BLaER1 treated with 17β-estradiol and CSF1 and Interleukin-3, amounts not matched to agents 10 nM and 100 nM (cell line): ENCODE measurements at regions not wholly inside any gene's neighbourhood (a gene's known extent, or its start where the extent isn't known, plus 50 kb on each side); places are given as distances from the start of the nearest gene placed in this dataset.

Experiments used
- H3K27ac ChIP-seq, 11 experiments: shearing (Covaris generic); formaldehyde crosslinking; 2 replicates each; pipeline ENCODE4 v1.8.1; 2022
- H3K27me3 ChIP-seq, 11 experiments: shearing (Covaris generic); formaldehyde crosslinking; 2 replicates each; pipeline ENCODE4 v1.8.1; 2022
- H3K36me3 ChIP-seq, 11 experiments: shearing (Covaris generic); formaldehyde crosslinking; 2 replicates each; pipeline ENCODE4 v1.8.1; 2022
- H3K4me1 ChIP-seq, 10 experiments: shearing (Covaris generic); formaldehyde crosslinking; 2 replicates each; pipeline ENCODE4 v1.8.1; 2022
- H3K4me2 ChIP-seq, 11 experiments: shearing (Covaris generic); formaldehyde crosslinking; 2 replicates each; pipeline ENCODE4 v1.8.1; 2022
- H3K4me3 ChIP-seq, 10 experiments: shearing (Covaris generic); formaldehyde crosslinking; 2 replicates each; pipeline ENCODE4 v1.8.1; 2022
- H3K9ac ChIP-seq, 11 experiments: shearing (Covaris generic); formaldehyde crosslinking; 2 replicates each; pipeline ENCODE4 v1.8.1; 2022
- H3K9me3 ChIP-seq, 11 experiments: shearing (Covaris generic); formaldehyde crosslinking; replicated peaks in 1 of 11; 2 replicates each; pipeline ENCODE4 v1.8.1; 2022
- H4K20me1 ChIP-seq, 11 experiments: shearing (Covaris generic); formaldehyde crosslinking; 2 replicates each; pipeline ENCODE4 v1.8.1; 2022
- Cebpa-rat ChIP-seq, 11 experiments: shearing (Covaris generic); IDR thresholded peaks; 2 replicates each; pipeline ENCODE4 v1.8.1; 2022

DNA sequence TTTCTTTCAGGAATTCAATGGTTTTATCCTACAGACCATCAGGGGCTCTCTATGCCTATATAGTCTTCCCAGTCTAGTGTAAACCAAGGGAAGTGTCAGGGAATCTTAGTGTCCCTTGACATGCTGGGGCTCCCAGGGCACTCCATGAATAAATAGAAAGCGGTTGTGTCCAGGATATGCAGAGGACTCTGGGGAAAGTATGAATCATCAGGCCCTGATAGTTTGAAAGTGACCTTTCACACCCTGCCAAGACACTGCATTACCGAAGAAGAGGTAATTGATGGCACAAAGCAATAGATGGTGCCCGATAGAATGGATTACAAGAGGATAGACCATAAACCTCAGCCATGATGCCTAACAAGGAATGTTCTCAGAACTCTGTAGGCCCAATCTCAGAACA lies 163.3 kb upstream of the DAPK1 start:
- H4K20me1 ChIP-seq: no peaks in the 10 kb centered on the region
- H3K9me3 ChIP-seq: peaks cover 23 to 36% (median 31%) of the 10 kb centered on the region in 11 experiments
- H3K4me3 ChIP-seq: no peak overlapping the region
- H3K27ac ChIP-seq: no peak overlapping the region
- peaks cover 0 to 10% (median 0%) of the 10 kb centered on the region in 11 experiments; a peak in 7 of 22 replicates for H3K27me3 ChIP-seq
- H3K4me1 ChIP-seq: peaks cover 0 to 7% (median 0%) of the 10 kb centered on the region in 10 experiments; a peak in 4 of 20 replicates
- H3K9ac ChIP-seq: no peak overlapping the region
- no peaks in the 10 kb centered on the region for H3K36me3 ChIP-seq
- no peak for TF ChIP-seq Cebpa-rat (IDR thresholded peaks at IDR 0.05)
- no peak overlapping the region for H3K4me2 ChIP-seq

DNA sequence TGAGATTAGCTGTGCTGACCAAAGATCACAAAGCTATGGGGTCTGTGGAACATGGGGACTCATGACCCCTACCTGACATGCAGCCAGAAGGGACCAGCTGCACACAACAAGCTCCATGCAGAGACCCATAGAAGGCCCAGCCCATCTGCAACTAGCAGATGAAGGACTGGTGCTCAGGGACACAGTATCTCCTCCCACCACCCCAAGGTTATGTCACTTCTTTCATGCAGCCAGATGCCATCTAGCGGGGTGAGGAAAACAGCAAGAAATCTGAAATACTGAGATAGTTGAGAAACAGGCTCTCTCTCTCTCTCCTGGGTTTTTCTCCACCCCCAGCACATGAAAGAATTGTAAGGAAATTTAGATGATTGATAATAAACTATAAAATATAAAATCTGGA lies 161.3 kb upstream of the DAPK1 start:
- Histone ChIP-seq H3K4me3 (no peak overlapping the region), H3K4me1 (peaks cover 0 to 7% (median 0%) of the 10 kb centered on the region in 10 experiments; a peak in 4 of 20 replicates), H3K9ac (no peak overlapping the region), H3K36me3 (no peaks in the 10 kb centered on the region), H3K27ac (no peak overlapping the region), H3K9me3 (peaks cover 8 to 19% (median 15%) of the 10 kb centered on the region in 11 experiments), H3K27me3 (peaks cover 0 to 10% (median 0%) of the 10 kb centered on the region in 11 experiments; a peak in 7 of 22 replicates), H3K4me2 (no peak overlapping the region), H4K20me1 (no peaks in the 10 kb centered on the region)
- TF ChIP-seq Cebpa-rat (IDR thresholded peaks at IDR 0.05): no peak

DNA sequence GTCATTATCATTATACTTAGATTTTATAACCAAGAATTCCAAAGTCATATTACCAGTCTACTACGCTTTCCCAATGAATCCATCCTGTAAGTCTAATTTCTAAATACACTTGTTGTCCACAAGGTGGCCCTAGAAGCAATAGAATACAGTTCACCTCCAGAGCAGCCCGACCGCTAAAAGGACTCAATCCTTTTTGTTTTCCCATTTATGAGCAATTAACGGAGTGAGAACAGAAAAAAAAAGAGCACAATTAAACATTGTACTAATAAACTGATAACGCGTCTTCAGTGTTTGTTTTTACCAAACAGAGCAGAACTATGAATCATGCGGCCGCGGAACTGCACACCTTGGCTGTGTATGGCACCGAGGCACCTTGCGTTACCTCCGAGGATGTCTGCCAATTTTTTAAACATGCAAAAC lies 160.7 kb upstream of the DAPK1 start:
- Histone ChIP-seq H3K27me3 (peaks cover 0 to 10% (median 0%) of the 10 kb centered on the region in 11 experiments; a peak in 7 of 22 replicates), H3K4me1 (peaks cover 0 to 7% (median 0%) of the 10 kb centered on the region in 10 experiments; a peak in 4 of 20 replicates), H4K20me1 (no peaks in the 10 kb centered on the region), H3K27ac (no peak overlapping the region), H3K4me2 (peak overlapping the region in 3 of 11 experiments; percentile 35 to 92 (median 69); a peak in 7 of 22 replicates), H3K4me3 (no peak overlapping the region), H3K36me3 (no peaks in the 10 kb centered on the region), H3K9ac (0 out of 22 replicates have a peak overlapping the region, but pooled peaks of 1 of the 11 experiments have one; percentile 46), H3K9me3 (peaks cover 3 to 14% (median 11%) of the 10 kb centered on the region in 11 experiments)
- TF ChIP-seq Cebpa-rat (IDR thresholded peaks at IDR 0.05): no peak

DNA sequence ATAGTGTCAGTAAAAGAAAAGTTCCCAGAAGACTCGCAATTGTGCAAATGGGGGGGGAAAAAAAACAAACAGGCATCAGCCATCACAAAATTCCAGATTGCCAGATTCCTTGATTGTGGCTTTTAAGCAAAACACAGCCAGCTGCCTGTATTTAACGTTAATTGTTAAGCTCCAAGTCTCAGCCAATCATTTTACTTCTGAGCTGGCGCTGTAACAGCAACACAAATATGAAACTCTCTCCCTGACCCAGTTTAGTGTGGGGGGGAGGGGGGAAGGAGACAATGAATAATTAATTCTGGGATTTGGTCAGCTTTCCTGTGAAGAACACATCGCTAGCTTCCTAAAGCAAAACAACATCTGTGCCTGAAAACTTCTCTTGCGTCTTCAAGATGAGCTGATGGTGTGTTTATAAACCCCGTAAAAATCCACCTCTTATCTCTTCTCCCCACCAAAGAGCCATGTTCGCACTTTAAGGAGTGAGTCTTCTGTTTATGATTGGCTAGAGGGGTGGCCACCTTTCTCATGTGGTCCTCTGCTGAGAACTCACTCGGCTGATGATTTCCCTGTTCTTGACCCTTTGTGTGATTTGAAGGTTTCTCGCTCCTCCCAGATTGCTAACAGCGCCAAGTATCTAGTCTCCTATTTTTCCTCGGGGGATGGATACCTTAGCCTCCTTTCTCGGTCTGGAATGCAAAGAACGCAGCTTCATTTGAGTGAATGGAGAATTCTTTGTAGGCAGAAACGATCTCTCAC lies 160.2 kb upstream of the DAPK1 start:
- H3K4me2 ChIP-seq: peak overlapping the region in 3 of 11 experiments; percentile 35 to 92 (median 69); a peak in 6 of 22 replicates
- peak overlapping the region in 1 of 11 experiments; percentile 46; a peak in 1 of 22 replicates for H3K9ac ChIP-seq
- peaks cover 0 to 9% (median 6%) of the 10 kb centered on the region in 11 experiments; a peak in 13 of 22 replicates for H3K9me3 ChIP-seq
- H3K27ac ChIP-seq: no peak overlapping the region
- no peak overlapping the region for H3K4me3 ChIP-seq
- H3K27me3 ChIP-seq: peaks cover 0 to 10% (median 0%) of the 10 kb centered on the region in 11 experiments; a peak in 7 of 22 replicates
- no peaks in the 10 kb centered on the region for H3K36me3 ChIP-seq
- no peak for TF ChIP-seq Cebpa-rat (IDR thresholded peaks at IDR 0.05)
- no peaks in the 10 kb centered on the region for H4K20me1 ChIP-seq
- peaks cover 0 to 7% (median 0%) of the 10 kb centered on the region in 10 experiments; a peak in 4 of 20 replicates for H3K4me1 ChIP-seq

DNA sequence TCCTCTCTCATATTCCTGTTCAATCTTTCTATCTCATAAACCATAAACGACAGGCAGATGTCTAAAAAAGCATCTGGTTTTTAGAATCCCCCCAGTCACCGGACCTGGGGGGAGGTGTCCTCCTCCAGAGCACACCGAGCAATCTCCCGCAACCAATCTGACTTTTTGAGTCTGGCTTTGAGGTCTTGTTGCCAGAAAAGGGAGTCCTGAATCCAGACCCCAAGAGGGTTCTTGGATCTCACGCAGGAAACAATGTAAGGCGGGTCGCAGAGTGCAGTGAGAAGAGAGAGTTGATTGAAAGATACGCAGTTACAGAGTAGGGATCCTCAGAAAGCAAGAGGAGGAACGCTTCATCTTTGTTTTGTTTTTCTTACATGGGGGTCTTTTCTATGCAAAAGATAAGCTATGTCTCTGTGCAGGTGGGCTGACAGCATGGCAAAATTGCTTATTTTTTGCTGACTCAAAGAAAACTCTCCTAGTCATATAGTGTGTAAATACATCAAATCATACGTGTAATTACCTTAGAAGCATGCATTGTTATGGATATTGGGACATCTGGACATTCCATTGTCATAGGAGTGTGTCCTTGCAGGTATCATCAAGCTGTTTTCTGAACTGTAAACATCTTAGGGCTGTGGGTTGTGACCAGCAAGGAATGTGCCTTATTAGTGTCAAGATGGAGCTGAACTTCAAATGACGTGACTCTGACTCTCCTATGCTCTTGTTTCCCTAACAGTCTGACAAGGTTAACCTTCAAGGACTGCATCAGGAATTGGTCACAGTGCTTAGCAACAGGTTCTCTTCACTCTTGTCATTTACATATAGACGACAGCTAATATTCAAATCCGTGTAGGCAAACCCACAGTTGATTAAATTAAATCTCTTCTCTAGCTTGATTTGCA lies 159.3 kb upstream of the DAPK1 start:
- no peak overlapping the region for H3K27ac ChIP-seq
- no peak overlapping the region for H3K9ac ChIP-seq
- H4K20me1 ChIP-seq: no peaks in the 10 kb centered on the region
- no peak overlapping the region for H3K4me3 ChIP-seq
- peaks cover 0 to 7% (median 0%) of the 10 kb centered on the region in 10 experiments; a peak in 4 of 20 replicates for H3K4me1 ChIP-seq
- no peak overlapping the region for H3K4me2 ChIP-seq
- H3K27me3 ChIP-seq: peaks cover 0 to 10% (median 0%) of the 10 kb centered on the region in 11 experiments; a peak in 7 of 22 replicates
- no peak for TF ChIP-seq Cebpa-rat (IDR thresholded peaks at IDR 0.05)
- H3K9me3 ChIP-seq: peaks cover 0 to 8% (median 0%) of the 10 kb centered on the region in 11 experiments; a peak in 5 of 22 replicates
- no peaks in the 10 kb centered on the region for H3K36me3 ChIP-seq

DNA sequence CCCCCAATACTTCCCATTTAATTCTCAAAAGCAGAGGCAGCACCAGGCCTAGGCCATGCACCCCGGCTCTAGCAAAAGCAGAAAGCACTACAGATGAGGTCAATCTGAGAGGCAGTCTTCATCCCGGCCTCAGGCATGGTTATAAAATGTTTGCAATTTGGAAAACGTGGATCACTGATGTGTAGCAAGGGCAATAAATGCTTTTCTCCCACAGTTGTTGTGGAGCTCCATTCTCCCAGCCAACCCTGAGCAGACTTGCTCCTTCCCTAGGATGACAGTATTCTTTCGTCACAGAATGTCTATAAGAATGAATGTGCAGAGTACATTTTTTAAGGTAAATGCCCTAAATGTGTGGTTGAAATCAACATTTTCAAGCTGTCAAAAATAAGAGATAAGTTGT lies 157.3 kb upstream of the DAPK1 start:
- H3K4me2 ChIP-seq: no peak overlapping the region

DNA sequence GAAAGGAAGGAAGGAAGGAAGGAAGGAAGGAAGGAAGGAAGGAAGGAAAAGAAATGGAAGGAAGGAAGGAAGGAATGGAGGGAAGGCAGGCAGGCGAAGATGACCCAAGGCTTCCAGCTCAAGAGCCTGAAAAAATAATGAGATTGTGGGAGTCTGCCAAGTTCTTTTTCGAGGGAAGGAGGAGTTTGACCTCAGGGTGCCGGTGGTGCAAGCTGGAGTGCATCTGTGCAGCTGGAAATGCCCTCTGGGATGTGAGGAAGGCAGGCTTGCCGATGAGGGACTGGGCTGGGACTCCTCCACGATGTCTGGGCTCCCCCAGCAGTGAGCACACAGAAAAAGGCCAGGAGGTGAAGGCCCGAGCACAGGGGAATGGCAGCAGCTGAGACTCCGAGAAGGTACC lies 154.9 kb upstream of the DAPK1 start:
- Histone ChIP-seq H3K36me3 (no peaks in the 10 kb centered on the region), H3K4me2 (no peak overlapping the region), H3K9me3 (peaks cover 0 to 8% (median 0%) of the 10 kb centered on the region in 11 experiments; a peak in 2 of 22 replicates), H3K9ac (no peak overlapping the region), H3K27me3 (peaks cover 0 to 2% (median 0%) of the 10 kb centered on the region in 11 experiments; a peak in 3 of 22 replicates), H3K4me1 (no peaks in the 10 kb centered on the region), H3K27ac (no peak overlapping the region), H3K4me3 (no peak overlapping the region), H4K20me1 (no peaks in the 10 kb centered on the region)
- TF ChIP-seq Cebpa-rat (IDR thresholded peaks at IDR 0.05): no peak

More for the DNA sequence above, 157.3 kb upstream of the DAPK1 start:
- Histone ChIP-seq H3K36me3 (no peaks in the 10 kb centered on the region), H3K4me1 (peaks cover 0 to 7% (median 0%) of the 10 kb centered on the region in 10 experiments; a peak in 4 of 20 replicates), H3K9me3 (peaks cover 0 to 8% (median 0%) of the 10 kb centered on the region in 11 experiments; a peak in 2 of 22 replicates), H4K20me1 (no peaks in the 10 kb centered on the region), H3K4me3 (no peak overlapping the region), H3K27me3 (peaks cover 0 to 10% (median 0%) of the 10 kb centered on the region in 11 experiments; a peak in 7 of 22 replicates), H3K9ac (no peak overlapping the region), H3K27ac (no peak overlapping the region)
- TF ChIP-seq Cebpa-rat (IDR thresholded peaks at IDR 0.05): no peak

DNA sequence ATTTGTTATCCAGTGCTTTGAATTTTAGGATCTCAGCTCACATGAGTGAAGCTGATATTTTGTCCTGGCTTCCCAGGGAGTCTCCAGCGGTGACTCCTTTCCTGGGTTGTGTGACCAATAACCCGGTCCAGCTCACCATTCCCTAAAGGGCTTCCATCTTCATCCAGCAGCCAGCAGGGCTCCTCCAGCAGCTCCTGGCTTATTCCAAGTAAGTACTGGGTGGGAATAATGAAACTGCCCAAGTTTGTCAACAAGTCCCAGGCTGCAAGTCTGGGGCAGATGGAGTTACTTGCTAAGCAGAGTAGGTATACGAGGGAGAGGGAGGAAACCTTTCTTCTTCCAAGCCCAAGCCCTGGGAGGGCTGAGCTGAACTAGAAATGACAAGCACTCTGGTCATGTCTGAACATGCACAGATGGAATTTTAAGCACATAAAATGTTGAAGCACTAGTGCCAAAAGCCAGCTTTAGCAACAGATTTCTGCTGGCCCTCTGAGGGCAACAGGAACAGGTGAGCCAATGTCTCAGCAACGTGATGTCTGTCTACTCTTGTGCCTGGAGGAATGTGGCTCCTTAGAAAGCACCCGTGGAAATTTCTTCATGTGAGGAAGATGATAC lies 153.7 kb upstream of the DAPK1 start:
- H3K27me3 ChIP-seq: no peaks in the 10 kb centered on the region
- H4K20me1 ChIP-seq: no peaks in the 10 kb centered on the region
- H3K9ac ChIP-seq: no peak overlapping the region
- H3K4me2 ChIP-seq: no peak overlapping the region
- H3K27ac ChIP-seq: no peak overlapping the region
- no peak overlapping the region for H3K4me3 ChIP-seq
- no peak for TF ChIP-seq Cebpa-rat (IDR thresholded peaks at IDR 0.05)
- H3K9me3 ChIP-seq: peaks cover 0 to 8% (median 0%) of the 10 kb centered on the region in 11 experiments; a peak in 2 of 22 replicates
- H3K4me1 ChIP-seq: no peaks in the 10 kb centered on the region
- H3K36me3 ChIP-seq: no peaks in the 10 kb centered on the region
